Activated CD4-positive, alpha-beta T cell treated with anti-CD3 and anti-CD28 coated beads, Interleukin-2, amount 50 U/mL, for 1 hour (primary cell): ENCODE measurements at regions not wholly inside any gene's neighbourhood (a gene's known extent, or its start where the extent isn't known, plus 50 kb on each side); places are given as distances from the start of the nearest gene placed in this dataset.

Experiments
- DNase-seq: peaks from one replicate; pipeline ENCODE4 v3.0.0-alpha.2; 2020

- no peak for DNase-seq
Measured at GRCh38 chr4:180363815-180364214, 1879.4 kb upstream of the TENM3 start.

GRCh38 chr4:180372691-180373090, 1870.5 kb upstream of the TENM3 start:
- DNase-seq = no peak

DNA sequence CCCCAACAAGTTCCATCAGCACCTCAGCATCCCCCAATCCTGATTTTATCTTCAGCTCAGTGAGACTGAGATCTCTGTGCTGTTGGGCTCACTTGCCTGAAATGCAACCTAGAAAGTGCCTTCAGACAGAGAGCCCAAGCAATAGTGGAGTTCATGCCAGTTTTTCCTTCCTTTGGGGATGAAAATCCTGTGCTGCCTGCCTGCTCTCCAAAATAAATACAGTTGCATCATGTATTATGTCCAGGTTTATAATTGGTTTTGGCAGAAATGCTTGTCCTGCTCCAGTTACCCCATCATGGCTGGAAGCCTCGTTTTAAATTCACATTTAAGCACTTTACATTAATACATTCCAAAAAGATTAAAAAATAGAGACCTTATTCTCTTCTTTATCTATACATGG, 1865.5 kb upstream of the TENM3 start:
- DNase-seq = no peak

GRCh38 chr4:180380733-180381132, 1862.5 kb upstream of the TENM3 start:
- DNase-seq = no peak

DNA sequence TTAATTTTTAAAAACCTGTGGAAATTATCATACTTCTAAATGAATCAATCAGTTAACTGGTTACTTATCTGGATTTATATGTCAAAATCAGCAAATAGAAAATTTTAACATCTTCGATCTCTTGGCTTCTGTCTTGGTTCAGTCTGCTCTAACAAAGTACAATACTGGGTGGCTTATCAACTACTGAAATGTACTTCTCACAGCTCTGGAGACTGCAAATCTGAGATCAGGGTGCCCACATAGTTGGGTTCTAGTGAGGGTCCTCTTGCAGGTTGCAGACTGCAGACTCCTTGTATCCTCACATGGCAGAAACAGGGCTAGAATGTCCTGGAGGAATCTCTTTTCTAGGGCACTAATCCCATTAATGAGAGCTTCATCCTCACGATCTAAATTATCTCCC, 1851.6 kb upstream of the TENM3 start:
- DNase-seq = no peak

- DNase-seq = no peak
Measured at GRCh38 chr4:180394312-180394711, 1848.9 kb upstream of the TENM3 start.

DNA sequence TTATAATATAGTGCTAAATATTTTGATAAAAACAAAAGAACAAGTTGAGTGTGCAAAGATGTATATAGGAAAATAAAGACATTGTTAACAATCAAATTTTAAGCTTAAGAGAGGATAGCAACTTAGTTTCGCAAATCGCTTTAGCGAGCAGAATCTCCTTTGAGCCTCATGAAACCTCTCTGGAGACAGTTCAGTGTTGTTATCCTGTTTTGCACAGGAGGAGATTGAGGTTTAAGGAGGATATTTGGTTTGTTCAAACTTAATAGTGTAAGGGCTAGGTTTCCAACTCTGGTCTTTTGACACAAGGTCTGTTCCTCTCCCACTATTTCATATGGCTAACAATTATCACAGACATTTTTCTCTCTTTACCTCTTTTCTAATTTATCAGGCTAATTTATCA, 1848.5 kb upstream of the TENM3 start:
- DNase-seq = no peak

- no peak for DNase-seq
Measured at GRCh38 chr4:180398564-180398963, 1844.6 kb upstream of the TENM3 start.

DNA sequence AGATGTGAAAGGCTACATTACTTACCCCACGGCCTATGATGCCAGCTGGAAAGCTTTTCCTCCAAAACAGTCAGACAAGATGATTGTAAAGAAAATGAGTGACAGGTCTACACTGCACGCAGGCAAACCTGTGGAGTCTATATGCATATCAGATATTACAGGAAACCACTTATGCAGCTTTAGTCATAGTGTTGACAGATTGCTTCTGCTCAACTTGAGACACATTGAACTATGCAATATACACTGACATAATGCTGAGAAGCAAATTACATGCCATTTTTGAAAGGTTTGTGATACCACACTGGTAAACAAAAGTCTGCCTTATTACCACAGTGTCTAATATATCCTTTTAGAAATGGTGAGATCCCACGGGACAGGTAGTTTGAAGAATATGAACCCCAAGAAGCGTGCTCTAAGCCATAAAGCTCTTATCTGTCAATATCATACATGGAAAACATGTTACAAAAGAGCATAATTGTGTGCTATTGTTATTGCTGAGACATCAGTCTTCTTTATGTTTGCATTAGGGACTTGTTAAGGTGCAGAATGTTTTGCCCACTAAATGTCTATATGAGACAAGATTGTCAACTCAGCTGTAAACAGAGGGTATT, 1835.8 kb upstream of the TENM3 start:
- DNase-seq = no peak

GRCh38 chr4:180418819-180419531, 1824.2 kb upstream of the TENM3 start:
- DNase-seq = no peak

DNA sequence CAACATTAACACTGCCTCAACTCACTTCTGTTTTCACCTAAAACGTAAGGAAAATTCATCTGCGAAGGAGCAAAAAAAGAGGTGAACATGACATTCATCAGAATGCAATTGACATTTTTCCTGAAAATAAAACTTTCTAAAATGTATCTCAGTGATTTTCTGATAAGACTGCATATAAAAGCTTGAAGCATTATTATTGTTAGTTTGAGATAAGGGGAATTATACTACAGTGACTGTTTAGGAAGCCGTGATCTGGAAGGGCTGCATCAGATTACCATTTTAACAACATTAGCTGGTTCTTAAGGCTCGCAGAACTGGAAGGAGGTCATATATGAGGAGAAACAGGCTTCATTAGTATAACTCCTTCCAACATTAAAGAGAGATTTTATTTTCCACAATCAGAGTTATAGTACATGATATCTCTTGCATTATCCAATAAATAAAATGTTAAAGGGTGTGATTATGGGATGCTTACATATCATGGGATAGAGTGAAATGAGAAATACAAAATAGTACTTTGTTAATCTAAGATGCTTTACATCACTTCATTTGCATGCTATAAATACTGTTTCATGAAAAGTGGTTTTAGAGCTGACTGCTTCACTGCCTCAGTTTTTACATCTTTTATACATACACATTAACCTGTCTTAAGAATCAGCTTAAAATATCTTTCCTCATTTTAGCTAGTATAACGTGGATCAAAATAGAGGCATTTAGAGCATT, 1820.1 kb upstream of the TENM3 start:
- DNase-seq = no peak

DNA sequence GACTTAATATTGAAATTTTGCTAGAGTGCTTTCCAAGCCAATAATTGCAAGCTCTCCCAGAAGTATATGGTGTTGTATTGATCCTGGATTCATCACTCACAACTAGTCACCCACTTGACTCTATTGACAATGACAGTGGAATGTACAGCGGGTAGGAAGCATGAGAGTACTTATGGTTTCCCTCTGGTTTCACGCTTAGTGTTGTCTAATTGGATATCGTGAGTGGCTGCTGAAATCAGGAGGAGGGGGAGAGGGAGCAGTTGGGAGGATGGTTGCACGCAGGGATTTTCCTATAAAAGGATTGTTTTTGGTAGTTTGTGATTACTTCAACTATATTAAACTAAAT, 1819.5 kb upstream of the TENM3 start:
- no peak for DNase-seq

DNA sequence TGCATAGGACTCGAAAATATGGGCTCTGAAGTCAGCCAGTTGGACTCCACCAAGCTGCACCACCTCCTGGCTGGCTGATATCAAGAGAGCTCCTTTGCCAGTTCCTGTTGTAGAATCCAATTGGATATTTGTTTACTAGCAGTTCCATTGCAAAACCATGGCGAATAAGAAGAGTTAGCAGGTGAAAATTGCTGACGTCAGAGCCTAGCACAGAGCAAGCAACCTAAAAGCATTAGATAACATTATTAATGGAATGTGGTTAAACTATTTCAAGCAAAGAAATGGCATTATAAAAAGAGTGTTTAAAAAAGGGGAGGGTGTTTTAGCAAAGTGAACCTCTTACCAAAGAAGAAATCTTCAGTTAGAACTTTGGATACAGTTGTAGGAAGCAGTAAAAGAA, 1816.3 kb upstream of the TENM3 start:
- DNase-seq = no peak

DNA sequence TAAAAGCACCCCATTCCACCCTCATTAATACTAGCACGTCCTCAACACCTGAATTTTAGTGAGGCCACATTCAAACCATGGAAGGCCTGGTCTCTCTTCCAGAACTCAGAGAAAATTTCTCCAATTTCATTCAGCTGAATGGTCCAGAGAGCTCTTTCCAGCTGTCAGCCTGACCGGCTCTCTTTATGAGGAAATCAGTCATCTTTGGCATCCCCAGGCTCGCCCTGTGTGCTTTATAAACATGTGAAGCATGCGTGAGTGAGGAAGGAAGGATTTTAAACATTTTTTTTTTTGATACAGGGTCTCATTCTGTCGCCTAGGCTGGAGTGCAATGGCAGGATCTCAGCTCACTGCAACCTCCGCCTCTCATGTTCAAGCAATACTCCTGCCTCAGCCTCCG, 1812.9 kb upstream of the TENM3 start:
- DNase-seq = no peak

- DNase-seq = no peak
Measured at GRCh38 chr4:180434131-180434895, 1808.9 kb upstream of the TENM3 start.

DNA sequence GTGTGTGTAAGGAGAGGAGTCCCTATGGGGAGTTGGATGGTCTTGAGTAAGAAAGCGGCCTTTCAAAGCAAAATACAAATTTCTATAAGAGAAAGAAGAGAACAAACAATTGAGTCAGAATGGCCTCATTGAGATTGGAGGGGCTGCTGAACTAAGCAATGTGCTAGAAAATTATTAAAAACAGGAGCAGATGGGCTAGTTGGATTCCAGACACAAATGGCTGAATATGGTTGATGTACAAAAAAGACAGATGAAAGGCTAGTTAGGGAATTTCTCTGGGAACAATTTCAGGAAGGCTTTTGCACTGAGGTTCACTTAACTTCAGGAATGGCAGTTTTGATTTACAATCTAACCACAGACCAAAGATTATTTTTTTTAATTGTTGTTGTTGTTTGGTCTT, 1806.8 kb upstream of the TENM3 start:
- no peak for DNase-seq

- no peak for DNase-seq
Measured at GRCh38 chr4:180437601-180438000, 1805.6 kb upstream of the TENM3 start.

- DNase-seq = no peak
Measured at GRCh38 chr4:180448306-180448705, 1794.9 kb upstream of the TENM3 start.

- DNase-seq = no peak
Measured at GRCh38 chr4:180449395-180449956, 1793.7 kb upstream of the TENM3 start.

DNA sequence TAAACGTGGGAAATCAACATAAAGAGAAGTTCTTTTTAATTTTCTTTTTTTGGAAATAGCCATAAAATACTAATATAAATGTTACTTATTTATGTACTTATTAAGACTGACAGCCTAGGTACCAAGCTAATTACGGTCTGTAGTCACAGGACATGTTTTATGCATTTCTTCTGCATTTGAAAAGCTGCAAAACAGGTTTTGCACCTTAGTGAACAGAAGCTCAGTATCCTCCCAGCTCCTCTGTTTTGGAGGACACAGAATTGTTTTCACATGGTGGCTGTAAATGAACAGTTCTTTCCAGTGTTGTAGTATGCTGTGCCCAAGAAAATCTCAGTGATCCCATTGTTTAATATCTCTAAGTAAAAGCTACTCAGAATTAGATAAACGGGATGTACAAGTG, 1788.0 kb upstream of the TENM3 start:
- no peak for DNase-seq

GRCh38 chr4:180456928-180457327, 1786.3 kb upstream of the TENM3 start:
- DNase-seq = no peak

GRCh38 chr4:180462116-180462515, 1781.1 kb upstream of the TENM3 start:
- DNase-seq = no peak

DNA sequence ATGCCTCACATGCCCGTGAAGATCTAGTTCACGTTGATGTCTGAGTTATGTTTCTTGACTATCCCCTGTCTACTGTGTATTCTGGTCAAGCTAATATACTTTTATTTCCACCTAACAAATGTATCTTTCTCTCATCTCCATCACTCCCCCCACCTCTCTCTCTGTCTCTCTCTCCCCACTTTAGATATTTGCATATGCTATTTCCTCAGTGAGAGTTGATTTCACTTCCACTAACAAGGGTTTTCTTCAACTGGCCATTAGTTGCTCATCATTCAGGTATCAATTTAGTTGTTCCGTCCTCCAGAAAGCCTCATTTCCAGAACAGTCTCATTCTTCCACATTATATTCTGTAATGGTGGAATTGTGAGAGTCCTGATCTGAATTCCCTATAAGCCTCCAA, 1777.8 kb upstream of the TENM3 start:
- no peak for DNase-seq
